AG04450 (cell line): ENCODE measurements at regions not wholly inside any gene's neighbourhood (a gene's known extent, or its start where the extent isn't known, plus 50 kb on each side); places are given as distances from the start of the nearest gene placed in this dataset.
"Not testable (repeated sequence)": the region's sequence is repeated elsewhere in the genome, so short reads cannot be mapped to it uniquely, and the experiment has no call there.

Experiments used
- CTCF ChIA-PET: fragments of 300-600, 350-600 bp; formaldehyde crosslinking; extraction: SDS; loops from one replicate; lab custom pipeline; 2022; ENCODE audit warnings: antibody characterized with exemption, inconsistent platforms; lab: Charles Lee
- POLR2A ChIA-PET: fragments of 350-600 bp; formaldehyde crosslinking; extraction: SDS; loops from one replicate; lab custom pipeline; 2021; ENCODE audit warnings: antibody characterized with exemption, inconsistent platforms; lab: Yijun Ruan, JAX
- DNase-seq: peaks from one replicate; pipeline ENCODE4 v3.0.0-alpha.2; 2011; ENCODE audit warnings: low read depth, low spot score
- H3K27ac ChIP-seq: one replicate; pipeline ENCODE4 v1.5.1; 2012; ENCODE audit warnings: low read depth, low read length, control low read depth
- H3K27me3 ChIP-seq: one replicate; pipeline ENCODE4 v1.6.0; 2012; ENCODE audit warnings: low read length; ENCODE audit not compliant: control insufficient read depth, insufficient read depth
- H3K4me3 ChIP-seq: 2 replicates; pipeline ENCODE4 v1.5.1; 2011; ENCODE audit warnings: mild to moderate bottlenecking, low read depth, low read length, control low read depth
- H3K9me3 ChIP-seq: 2 replicates; pipeline ENCODE4 v1.5.1; 2012; ENCODE audit warnings: low read length; ENCODE audit not compliant: control insufficient read depth, insufficient read depth
- TF ChIP-seq, protein P1 (sequence below): IDR thresholded peaks from 2 replicates; pipeline ENCODE4 v1.5.1; 2011; ENCODE audit warnings: low read depth, low read length, control low read depth, inconsistent platforms

- CTCF ChIA-PET, result no interaction called here
- Histone ChIP-seq H3K27ac (no peak overlapping the region), H3K9me3 (peaks cover 48% of the 10 kb centered on the region), H3K4me3 (no peak overlapping the region), H3K27me3 (no peaks in the 10 kb centered on the region)
- DNase-seq, result no peak
- TF ChIP-seq, protein P1, sequence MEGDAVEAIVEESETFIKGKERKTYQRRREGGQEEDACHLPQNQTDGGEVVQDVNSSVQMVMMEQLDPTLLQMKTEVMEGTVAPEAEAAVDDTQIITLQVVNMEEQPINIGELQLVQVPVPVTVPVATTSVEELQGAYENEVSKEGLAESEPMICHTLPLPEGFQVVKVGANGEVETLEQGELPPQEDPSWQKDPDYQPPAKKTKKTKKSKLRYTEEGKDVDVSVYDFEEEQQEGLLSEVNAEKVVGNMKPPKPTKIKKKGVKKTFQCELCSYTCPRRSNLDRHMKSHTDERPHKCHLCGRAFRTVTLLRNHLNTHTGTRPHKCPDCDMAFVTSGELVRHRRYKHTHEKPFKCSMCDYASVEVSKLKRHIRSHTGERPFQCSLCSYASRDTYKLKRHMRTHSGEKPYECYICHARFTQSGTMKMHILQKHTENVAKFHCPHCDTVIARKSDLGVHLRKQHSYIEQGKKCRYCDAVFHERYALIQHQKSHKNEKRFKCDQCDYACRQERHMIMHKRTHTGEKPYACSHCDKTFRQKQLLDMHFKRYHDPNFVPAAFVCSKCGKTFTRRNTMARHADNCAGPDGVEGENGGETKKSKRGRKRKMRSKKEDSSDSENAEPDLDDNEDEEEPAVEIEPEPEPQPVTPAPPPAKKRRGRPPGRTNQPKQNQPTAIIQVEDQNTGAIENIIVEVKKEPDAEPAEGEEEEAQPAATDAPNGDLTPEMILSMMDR, result no peak
- POLR2A ChIA-PET, result no interaction called here
These were observed 340.4 kb downstream of the TCERG1L start for GRCh38 chr10:130971123-130971435.

DNA sequence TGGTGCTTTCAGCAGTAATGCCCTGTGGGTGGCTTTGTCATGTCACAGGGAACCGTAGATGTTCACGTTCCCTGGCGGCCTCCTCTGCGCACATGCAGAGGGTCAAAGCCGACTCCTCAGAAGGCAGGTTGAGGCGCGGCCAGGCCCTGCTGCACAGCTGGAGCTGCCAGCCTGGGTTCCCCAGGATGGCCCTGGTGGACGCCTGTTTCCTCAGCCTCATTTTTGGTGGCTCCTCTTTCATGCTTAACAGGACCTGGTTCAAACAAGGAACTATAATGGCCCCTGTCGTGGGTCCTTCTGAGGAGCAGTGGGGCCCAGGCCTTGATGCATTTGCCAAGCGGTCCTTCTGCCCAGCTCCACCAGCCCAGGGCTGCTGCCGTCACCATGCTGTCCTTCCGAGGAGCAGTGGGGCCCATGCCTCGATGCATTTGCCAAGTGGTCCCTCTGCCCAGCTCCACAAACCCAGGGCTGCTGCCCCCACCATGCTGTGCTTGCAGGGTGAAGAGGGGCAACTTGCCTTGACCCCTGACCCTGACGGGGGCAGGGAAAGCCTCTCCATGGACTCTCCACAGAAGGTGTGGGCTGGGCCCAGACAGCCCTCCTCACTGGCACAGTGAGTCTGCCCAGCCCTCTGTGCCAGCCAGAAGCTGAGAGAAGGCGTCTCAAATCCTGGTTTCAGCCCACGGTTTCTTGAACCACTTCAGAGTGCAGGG lies 338.2 kb downstream of the TCERG1L start:
- TF ChIP-seq, protein P1, result no peak
- Histone ChIP-seq H3K27me3 (no peaks in the 10 kb centered on the region), H3K4me3 (no peak overlapping the region), H3K27ac (no peak overlapping the region), H3K9me3 (peaks cover 48% of the 10 kb centered on the region)
- CTCF ChIA-PET, result no interaction called here
- DNase-seq, result no peak
- POLR2A ChIA-PET, result no interaction called here

GRCh38 chr10:130974166-130974565 lies 337.4 kb downstream of the TCERG1L start:
- Histone ChIP-seq H3K4me3 (no peak overlapping the region), H3K27ac (no peak overlapping the region), H3K27me3 (no peaks in the 10 kb centered on the region), H3K9me3 (peaks cover 43% of the 10 kb centered on the region)
- TF ChIP-seq, protein P1, result no peak
- ChIA-PET CTCF (no interaction called here), POLR2A (no interaction called here)
- DNase-seq, result no peak

DNA sequence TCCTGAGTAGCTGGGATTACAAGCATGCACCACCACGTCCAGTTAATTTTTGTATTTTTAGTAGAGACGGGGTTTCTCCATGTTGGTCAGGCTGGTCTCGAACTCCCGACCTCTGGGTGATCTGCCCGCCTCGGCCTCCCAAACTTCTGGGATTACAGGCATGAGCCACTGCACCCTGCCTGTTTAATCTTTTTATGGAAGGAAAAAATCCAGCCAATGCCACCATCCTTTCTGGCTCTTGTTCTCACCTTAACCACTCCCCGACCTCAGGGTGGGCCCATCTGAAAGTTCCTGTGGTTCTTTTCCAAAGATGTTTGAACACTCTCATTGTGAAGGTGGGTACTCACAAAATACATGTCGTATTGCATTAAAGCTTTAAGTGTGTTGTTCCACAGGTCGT lies 336.2 kb downstream of the TCERG1L start:
- CTCF ChIA-PET, H3K27me3 ChIP-seq, POLR2A ChIA-PET, H3K27ac ChIP-seq, H3K4me3 ChIP-seq, DNase-seq: not testable (repeated sequence)
- peaks cover 38% of the 10 kb centered on the region for H3K9me3 ChIP-seq

GRCh38 chr10:130982802-130983201 lies 328.7 kb downstream of the TCERG1L start:
- no peak overlapping the region for H3K4me3 ChIP-seq
- ChIA-PET CTCF (interaction anchor here (0.5 kb wide), 1 partner anchor 27 kb away, joined by 3 read pairs; no protein-coding TSS in a partner anchor), POLR2A (no interaction called here)
- H3K9me3 ChIP-seq, result peaks cover 39% of the 10 kb centered on the region
- DNase-seq, result no peak
- no peak overlapping the region for H3K27ac ChIP-seq
- no peaks in the 10 kb centered on the region for H3K27me3 ChIP-seq
- TF ChIP-seq, protein P1, result no peak

GRCh38 chr10:130983749-130984148 lies 327.8 kb downstream of the TCERG1L start:
- CTCF ChIA-PET, result no interaction called here
- POLR2A ChIA-PET, result no interaction called here

More at GRCh38 chr10:130983749-130984148, 327.8 kb downstream of the TCERG1L start:
- peaks cover 46% of the 10 kb centered on the region for H3K9me3 ChIP-seq
- H3K27me3 ChIP-seq, result no peaks in the 10 kb centered on the region
- H3K4me3 ChIP-seq, result no peak overlapping the region
- H3K27ac ChIP-seq, result no peak overlapping the region
- TF ChIP-seq, protein P1, result no peak
- no peak for DNase-seq
